Activated CD8-positive, alpha-beta memory T cell treated with anti-CD3 and anti-CD28 coated beads, Interleukin-2, amount 50 U/mL, for 24 hours (primary cell): ENCODE measurements at regions not wholly inside any gene's neighbourhood (a gene's known extent, or its start where the extent isn't known, plus 50 kb on each side); places are given as distances from the start of the nearest gene placed in this dataset.
"Not testable (repeated sequence)": the region's sequence is repeated elsewhere in the genome, so short reads cannot be mapped to it uniquely, and the experiment has no call there.

ENCODE experiments used
- DNase-seq: peaks from one replicate; pipeline ENCODE4 v3.0.0-alpha.2; 2020; ENCODE audit errors: extremely low read depth

DNA sequence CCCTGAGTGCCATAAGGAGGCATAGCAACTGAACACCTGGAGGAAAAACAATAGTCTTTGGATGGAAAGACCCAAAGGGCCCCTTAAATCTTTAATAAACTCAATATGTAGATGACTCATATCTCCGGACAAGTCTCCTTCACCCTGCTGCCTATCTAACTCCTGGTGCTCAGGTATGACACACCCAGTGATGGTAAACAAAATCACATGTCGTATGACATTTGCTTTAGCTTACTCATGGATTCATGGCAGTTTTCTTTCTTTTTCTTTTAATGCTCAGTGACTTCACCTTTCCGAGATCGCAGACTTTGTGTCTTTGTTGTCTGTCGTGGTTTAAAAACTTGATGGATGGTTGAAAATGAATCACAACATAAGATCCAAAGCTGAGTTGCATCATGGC is 208.5 kb upstream of the PROX1 start:
- DNase-seq: no peak

DNA sequence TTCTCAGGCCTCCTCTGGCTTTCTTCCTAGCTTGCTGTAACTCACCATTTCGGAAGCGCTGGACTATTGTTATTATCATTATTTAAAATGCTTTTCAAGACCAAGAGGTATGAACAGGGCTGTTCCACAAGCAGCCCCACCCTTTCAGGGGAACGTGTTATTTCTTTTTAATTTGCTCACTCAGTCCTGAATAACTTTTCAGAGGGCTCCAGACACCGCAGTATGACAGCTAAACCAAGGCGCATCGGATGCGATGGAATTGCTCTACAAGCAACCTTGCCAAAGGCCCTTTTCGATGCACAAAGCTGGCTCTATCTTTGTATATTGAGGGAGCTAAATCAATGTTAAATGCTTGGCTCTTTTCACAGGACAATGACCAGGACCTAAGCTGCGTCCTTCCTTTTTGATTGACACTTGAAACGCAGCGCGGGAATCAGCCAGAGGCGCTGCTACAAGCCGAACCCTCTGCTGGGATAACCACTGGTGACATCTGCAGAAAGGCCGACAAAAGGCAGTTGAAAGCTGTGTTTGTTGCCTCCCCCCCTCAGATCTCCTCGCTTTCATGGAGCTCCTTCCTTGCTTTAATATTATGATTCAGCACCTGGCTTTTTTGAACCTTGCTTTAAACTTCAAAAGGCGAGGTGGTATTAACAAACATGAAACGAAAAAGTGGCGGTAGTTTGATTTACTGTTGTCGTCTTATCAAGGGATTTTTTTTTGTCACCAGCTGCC is 204.7 kb upstream of the PROX1 start:
- DNase-seq: no peak

DNA sequence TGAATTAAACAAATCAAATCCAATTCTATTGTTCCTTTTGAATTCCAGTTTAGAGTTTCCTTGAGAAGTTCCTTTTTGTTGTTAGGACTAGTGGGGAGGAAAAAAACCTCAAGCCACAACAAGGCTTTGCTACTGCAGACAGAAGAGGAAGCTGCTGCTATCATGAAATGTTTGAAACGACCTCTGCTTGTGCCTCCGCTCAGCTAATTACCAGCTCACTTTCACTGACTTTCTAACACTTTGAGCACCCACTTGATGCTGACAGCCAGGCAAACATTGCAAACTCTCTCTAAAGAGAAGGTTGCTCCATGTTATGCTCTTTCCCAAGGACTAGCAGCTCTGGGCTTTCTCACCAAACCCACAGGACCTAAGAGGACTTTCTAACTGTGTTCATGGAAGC is 203.9 kb upstream of the PROX1 start:
- no peak for DNase-seq

DNA sequence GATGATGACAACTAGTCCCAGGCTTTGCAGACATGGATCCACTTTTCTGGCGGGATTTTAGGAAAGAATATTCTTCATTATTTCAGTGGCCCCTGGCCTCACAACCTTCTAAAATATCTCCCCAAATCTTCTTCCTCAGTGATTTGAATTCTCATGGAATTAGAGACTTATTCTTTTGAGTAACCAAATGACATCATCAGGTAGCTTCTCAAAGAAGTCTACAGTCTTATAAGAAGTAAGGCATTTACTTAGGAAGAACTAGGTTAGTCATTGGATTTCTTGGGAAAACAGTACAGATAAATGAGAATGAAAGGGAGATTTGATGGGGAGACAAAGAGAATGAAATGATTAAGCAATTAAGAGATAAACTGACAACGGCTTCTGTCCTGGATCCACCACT is 201.1 kb upstream of the PROX1 start:
- DNase-seq: no peak

DNA sequence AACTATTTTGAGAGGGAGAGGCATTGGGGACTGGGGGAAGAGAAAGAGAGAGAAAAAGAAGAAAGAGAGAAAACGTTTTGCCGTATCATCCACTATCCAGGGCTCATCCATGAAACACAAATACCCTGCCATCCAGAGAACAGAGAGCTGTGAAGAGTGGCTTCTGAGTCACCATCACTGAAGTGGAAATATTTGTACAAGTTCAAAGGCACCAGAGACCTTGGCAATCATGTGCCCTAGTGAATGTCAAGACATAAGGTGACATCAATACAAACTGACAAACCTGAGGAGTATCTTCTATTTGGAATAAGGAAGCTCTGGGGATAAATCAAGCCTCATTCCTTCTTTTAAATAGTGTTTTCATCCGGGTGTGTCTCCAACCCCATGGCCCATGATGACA is 197.2 kb upstream of the PROX1 start:
- no peak for DNase-seq

DNA sequence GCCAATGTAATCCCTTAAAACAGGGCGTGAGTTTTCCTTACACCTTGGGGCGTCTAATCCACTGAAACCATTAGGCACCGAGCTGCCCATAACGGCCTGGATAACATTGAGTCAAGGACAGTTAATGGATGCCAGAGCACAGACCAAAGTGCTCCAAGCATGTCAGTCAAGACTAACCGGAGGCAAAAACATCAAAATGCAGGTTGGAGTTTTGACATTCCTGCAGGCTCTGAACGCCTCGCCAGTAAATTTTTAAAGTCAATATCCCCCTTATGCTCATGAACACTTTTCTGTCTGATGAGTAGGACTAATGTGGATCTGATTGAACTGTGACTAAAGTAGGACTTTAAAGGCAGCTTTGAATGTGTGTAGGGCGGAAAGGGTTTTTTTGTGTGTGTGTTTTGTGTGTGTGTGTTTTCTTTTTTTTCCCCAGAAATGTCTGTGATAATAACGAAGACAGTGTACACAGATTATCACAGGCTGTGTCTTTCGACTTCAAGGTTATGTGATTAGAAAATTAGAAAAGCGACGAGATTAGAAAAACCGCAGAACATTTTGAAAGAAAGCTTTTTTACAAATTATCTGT is 194.2 kb upstream of the PROX1 start:
- no peak for DNase-seq

DNA sequence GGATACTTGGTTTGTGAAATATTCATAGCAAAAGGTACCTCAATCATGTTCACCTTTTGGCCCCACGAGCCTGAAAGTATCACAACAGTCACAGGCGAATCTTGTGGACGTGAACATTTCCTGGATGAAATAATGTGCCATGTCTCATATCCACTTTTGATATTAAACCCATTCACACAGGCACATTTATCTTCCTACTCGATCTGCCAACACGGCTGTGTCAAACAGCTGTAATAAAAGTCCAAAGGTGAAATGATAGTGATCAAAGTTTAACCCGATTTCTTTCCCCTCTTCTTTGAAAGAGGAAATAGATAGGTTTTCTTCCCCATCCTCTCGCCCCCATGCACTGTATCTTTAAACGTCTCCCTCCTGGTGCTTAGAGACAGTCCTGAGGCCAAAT is 191.2 kb upstream of the PROX1 start:
- DNase-seq: no peak

DNA sequence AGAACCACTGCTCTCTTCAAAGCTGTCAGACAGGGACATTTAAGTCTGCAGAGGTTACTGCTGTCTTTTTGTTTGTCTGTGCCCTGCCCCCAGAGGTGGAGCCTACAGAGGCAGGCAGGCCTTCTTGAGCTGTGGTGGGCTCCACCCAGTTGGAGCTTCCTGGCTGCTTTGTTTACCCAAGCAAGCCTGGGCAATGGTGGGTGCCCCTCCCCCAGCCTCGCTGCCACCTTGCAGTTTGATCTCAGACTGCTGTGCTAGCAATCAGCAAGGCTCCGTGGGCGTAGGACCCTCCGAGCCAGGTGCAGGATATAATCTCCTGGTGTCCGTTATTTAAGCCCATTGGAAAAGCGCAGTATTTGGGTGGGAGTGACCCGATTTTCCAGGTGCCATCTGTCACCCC is 179.5 kb upstream of the PROX1 start:
- DNase-seq: not testable (repeated sequence)

DNA sequence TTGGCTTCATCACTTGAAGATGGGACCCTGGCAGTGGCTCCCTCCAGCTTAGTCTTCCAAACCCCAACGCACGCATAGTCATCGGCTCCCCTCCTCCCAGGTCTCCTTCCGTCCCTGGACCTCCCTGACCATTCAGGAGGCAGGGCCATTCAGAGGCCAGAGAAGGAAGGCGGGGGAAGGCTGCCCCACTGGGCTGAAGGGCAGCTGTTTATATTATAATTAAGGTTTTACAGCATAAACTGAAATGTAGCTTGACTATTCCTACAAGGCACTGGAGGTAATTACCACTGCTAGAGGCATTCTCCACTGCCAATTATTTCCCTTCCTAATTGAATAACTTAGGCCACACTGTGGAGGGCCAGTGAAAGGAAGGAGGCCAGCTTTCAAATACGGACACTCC is 170.6 kb upstream of the PROX1 start:
- no peak for DNase-seq

DNA sequence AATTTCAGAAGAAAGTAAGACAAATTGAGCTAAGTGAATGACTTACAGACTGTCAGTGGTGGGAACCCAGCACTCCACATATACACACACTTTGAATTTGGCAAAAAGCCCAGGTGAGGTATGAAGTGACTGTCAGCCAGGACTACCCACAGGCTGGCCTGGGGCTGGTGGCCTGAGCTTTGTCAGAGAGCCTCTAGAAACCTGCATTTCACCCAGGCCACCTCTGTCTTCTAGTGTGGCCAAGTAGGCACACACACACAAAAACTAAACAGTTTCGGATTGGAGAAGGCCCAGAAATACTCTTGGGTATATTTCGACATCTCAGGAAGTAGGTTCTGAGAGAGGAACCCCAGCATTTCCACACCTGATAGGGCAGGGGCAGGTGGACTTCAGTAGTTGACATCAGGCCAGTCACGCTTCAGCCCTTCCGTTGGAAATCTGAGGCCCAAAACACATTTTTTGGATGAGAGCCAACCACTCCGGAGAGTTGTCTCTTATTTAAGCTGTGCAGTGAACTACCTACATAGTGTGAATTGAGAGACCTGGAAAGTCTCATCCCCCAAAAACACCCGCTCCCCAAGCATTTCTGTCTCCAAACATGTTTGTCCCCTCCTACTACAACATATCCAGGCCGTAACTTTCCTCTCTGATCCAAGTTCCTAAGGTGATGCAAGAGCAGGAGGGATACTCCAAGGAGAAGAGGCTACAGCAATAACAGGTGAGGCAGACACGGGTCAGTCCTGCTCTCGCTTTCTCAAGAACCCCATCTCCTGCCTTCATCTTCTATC is 167.2 kb upstream of the PROX1 start:
- no peak for DNase-seq

DNA sequence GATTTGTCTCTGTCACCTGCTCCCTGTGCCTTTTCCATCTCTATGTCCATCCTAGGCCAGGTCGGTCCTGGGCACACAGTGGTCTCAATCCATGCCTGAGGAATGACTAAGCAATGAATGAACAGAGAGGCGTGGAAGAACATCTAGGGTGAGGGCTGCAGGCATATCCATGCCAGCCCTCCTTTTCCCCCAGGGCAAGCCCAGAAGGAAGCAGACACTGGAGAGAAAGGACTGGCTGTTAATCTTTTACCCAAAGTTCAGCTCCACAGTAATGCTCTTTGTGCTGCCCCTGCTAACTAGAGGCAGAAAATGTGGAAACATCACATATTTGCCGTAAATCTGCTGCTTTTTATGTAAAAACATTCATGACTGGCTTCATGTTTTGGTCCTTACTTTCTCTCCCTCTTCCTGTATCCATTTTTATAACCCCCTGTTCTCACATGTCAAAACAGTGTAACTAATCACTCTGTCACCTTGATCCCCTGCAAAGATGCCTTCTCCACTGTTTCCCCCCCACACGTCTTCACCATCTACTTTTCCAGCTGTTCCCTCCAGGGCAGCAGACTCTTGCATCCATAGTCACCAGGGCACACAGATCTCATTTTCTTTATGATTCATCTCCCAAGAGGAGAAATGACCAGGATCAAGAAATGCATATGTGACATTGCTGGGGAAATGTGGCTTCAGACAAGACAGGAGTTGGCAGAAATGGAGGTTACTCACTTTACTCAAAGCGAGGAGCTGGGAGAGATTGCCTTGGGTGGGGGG is 166.4 kb upstream of the PROX1 start:
- no peak for DNase-seq

DNA sequence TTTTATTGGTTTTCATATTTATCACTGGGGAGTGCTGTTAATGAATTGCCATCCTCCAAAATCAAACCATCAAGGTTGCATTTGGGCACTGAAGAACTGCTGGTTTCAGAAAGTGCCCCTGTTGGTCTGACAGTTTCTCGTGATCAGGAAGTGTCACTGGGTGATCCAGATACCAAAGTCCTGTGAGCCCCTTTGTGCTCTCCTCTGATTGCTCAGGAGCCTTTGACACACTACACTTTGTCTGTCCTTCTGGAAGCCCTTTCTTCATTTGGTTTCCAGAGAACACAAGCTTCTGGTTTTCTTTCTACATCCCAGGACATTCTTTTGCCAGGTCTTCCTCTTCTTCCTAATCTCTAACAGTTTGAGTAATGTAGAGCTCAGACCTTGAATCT is 165.8 kb upstream of the PROX1 start:
- no peak for DNase-seq

DNA sequence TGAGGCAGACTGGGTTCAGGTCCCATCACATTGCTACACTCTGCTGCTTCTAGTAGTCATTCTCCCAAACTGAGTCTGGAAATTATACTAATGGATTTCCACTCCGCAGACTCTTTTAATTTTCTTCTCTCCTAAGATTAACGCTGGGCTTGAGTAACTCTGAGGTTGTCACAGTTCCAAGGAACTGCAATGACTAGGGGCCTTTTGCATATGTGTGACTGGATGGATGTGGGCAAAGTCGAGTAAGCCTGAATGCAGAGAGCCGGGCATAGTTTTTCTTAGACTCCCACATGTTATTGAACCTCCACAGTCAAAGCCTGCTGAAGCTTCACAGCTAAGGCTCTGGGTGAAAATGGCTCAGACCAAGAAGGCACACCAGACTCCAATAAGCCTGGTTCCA is 160.9 kb upstream of the PROX1 start:
- no peak for DNase-seq

DNA sequence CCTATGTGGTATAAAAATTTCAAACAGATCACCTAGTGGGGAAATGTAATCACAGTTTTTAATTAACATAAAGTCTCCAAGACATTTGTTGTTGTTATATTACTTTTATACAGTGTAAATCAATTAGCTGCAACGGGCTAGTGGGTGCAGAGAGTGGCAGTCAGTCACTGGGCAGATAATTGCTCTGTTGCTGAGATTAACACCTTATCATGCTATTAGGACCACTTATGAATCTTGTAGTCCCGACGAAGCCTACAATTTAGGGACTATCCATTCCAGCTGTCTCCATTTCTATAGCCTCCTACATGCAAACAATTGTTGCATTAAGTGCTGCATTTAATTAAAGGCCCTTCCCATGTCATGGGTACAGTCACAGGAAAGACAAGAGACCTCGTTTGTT is 158.9 kb upstream of the PROX1 start:
- no peak for DNase-seq

DNA sequence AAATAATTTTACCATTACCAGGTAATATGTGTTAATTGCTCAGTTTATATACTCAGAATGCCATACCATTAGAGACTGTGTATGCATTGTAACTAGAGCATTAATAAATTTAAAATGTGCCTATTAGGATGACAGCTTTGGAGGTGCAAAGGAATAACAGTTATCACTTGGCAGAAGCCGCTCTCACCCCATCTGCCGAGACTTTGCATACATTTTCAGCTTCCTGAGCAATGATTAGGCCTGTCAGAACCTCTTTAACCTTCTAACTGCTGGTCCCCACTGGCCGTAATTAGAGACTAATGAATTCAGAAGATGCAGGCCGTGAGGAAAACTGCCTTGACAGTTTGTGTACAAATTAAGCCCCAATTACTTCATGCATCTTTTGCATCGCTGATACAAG is 158.0 kb upstream of the PROX1 start:
- DNase-seq: no peak

DNA sequence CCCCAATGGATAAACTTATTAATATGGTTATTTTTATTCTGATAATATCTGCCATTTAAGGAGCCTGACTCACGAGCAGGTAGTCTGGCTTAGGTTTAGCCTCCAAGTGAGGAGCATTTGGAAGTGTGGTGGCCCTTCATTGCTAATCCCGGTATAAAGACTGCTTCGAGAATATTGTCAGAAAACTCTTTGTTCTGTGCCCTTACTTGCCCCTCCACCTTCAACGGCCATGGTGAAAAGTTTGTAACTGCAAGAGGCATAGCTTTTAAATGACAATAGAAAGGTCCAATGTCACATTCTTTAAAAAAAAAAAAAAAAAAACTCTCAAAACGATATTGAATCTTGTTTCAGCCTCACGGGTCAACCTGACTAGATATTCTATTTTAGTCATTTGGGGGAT is 157.4 kb upstream of the PROX1 start:
- DNase-seq: no peak

DNA sequence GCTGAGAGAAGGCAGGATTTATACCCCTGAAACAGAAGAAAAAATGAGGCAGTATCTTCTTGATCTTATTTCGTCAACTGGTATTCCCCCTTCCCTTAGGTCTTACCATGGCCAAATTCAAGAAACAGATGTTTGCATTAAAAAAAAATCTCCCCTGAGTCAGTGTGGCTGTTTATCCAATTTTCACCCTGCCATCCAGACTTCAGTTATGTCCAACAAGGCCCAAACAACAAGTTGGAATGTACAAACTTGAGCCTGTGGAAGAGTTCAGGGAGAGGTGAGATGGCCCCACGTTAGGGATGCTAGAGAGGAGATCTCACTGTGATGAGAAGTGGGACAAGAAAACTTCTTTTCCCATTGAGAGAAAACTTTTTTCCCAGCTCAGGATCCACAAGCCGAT is 147.2 kb upstream of the PROX1 start:
- no peak for DNase-seq

DNA sequence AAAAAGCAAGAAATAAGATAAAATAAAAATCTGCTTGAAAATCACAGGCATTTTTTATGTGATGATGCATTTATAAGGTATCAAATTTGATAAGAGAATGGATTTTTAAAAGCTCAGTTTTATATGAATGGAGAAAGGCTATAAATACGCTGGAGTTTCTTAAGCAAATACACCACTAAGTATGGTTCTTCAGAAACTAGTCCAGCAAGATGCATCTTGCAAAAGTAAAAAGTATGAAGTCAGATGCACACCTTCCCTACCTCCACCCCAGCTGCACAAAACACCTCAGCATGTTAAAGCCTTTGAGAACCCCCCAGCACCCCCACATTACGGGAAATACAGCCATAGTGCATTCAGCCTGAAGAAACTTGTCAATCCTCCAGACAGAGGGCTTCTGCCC is 143.1 kb upstream of the PROX1 start:
- no peak for DNase-seq

DNA sequence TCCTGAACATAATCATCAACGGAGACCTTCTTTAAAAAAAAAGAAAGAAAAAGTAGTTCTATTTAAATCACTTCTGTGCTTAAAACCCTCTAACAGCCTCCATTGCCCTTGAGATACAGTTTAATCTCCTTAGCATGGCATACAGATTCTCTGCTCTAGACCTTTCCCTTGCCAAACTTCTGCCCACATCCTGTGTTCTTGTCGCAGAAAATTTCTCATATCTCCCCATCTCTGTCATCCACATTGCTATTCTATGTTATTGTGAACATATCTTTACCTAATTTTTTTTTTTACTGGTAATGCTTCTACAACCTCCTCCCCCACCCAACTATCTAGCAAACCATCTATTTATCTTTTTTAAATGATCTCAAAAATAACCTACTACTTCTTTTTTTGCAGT is 135.7 kb upstream of the PROX1 start:
- DNase-seq: no peak

DNA sequence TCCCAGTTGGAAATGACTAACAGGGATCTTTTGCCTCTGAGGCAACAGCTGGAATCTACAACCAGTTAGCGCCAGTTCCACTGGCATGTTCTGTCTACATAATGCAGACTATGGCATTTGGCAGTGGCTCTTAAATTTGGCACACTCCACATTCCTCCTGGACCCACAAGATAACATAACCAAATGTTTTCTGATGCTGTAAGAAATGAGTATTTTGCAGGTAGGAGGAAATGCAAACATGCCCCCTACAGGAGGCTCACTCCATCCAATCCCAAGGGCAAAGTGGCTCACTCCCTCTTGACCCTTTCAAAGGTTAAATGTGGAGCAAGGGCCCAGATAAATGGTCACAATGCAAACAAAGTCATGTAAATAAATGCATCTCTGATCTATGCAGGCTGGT is 129.2 kb upstream of the PROX1 start:
- no peak for DNase-seq

DNA sequence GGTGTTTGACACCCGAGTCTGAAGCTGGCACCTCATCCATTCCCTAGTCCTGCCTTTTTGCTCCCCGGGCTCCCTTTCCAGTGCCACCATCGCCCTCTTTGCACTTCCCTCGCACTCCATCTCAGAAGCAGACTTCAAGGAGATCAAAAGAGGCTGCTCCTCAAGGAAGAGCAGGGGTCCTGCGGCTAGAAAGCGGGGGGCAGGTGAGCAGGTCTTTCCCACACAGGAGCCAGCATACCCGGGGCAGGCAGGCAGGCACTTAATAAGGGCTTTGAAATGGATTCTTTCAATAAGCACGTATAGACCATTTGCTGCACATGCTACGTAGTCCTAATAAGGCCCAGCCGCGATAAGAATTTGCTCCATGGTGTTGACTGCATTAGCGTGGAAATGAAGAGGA is 125.9 kb upstream of the PROX1 start:
- no peak for DNase-seq

DNA sequence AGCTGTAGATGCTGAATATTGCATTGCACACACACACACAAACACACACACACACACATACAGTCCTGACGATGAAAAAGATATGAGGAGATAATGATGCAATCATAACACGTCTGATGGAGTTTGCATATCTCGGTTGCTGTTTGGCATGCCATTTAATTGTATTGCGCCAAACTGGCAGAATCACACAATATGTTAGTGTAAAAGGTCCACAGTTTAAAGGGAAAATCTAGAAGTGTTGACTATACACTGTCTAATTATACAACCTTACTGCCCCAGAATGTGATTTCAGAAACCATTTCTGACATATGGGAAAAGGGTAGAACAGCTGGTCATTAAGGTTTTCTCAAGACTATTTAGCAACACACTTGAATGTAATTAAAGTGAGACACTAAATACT is 123.7 kb upstream of the PROX1 start:
- DNase-seq: no peak

DNA sequence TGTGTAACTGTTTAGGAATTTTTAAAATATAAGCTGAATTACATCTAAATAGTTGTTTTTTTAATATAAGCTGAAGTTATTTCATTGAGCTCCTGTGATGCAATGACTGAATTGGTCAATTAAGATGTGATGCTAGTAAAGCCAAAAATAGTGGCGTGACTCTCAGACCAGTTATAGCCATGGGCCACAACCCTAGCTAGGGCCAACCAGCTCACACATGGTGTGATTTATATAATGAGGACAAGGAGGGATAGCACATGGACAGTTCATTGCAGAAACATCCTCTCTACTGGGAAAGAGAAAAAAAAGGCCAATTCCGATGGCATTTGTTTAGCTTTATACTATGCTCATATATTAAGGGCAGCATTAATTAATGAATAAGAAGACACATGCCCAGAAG is 119.3 kb upstream of the PROX1 start:
- no peak for DNase-seq
